ENCODE measurements at regions not wholly inside any gene's neighbourhood (a gene's known extent, or its start where the extent isn't known, plus 50 kb on each side); places are given as distances from the start of the nearest gene placed in this dataset.

DNA sequence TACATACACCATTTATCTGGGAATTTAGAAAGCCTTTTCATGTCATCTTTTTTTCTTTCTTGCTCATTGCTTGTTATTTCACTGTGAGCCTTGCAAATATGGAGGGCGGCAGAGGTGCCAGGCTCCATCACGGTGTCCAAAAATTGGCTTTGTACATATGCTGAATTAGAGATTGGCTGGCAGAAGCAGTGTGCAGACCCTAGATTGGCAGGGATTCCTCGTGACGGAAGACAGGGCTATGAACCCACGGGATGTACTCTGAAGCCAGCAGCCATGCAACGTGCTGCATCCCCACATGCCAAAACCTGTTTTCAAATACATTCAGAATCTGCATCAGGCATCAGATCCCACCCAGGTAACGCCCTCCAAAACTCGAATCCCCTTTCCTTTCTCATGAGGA lies 142.8 kb downstream of the ZIC5 start:
- no peaks in the 10 kb centered on the region for H3K27me3 ChIP-seq (ENCODE audit: insufficient read depth, low read length, poor library complexity, severe bottlenecking)
- TF ChIP-seq, protein P1, sequence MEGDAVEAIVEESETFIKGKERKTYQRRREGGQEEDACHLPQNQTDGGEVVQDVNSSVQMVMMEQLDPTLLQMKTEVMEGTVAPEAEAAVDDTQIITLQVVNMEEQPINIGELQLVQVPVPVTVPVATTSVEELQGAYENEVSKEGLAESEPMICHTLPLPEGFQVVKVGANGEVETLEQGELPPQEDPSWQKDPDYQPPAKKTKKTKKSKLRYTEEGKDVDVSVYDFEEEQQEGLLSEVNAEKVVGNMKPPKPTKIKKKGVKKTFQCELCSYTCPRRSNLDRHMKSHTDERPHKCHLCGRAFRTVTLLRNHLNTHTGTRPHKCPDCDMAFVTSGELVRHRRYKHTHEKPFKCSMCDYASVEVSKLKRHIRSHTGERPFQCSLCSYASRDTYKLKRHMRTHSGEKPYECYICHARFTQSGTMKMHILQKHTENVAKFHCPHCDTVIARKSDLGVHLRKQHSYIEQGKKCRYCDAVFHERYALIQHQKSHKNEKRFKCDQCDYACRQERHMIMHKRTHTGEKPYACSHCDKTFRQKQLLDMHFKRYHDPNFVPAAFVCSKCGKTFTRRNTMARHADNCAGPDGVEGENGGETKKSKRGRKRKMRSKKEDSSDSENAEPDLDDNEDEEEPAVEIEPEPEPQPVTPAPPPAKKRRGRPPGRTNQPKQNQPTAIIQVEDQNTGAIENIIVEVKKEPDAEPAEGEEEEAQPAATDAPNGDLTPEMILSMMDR (conservative IDR thresholded peaks at IDR 0.05; ENCODE audit: low read length): no peak
- TF ChIP-seq EZH2phosphoT487 (IDR thresholded peaks at IDR 0.05; ENCODE audit: borderline replicate concordance): no peak
- H3K4me2 ChIP-seq (ENCODE audit: low read depth, low read length, poor library complexity, severe bottlenecking): no peak overlapping the region

DNA sequence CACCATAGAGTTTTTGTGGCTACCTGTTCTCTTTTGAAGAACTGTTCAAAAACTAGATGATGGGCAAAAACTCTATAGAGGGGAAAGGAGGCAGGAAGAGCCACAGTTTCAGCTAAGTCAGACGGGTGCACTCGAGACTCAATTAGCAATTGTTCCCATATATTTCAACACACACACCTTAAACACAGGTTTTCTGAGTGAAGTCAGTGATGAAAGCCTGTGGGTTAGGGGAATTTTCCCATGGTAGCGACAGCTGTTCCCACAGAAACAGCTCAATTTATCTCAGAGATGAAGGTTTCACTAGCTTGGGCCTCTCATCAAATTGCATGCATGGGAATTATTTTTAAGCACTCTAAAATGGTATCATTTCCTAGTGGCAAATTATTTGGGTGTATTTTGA lies 143.4 kb downstream of the ZIC5 start:
- Histone ChIP-seq H3F3A (ENCODE audit: low read depth) (no peaks in the 10 kb centered on the region), H3K79me2 (ENCODE audit: insufficient read depth, low read length) (no peaks in the 10 kb centered on the region), H3K9ac (ENCODE audit: low read depth, low read length, poor library complexity, severe bottlenecking) (no peak overlapping the region), H3K9me3 (ENCODE audit: insufficient read depth, low read depth, low read length) (no peaks in the 10 kb centered on the region), H3K27me3 (ENCODE audit: insufficient read depth, low read length, poor library complexity, severe bottlenecking) (no peaks in the 10 kb centered on the region), H3K36me3 (ENCODE audit: insufficient read depth, low read length) (no peaks in the 10 kb centered on the region), H3K9me2 (replicated peaks; ENCODE audit: low read depth, low read length) (no peaks in the 10 kb centered on the region), H3K4me3 (ENCODE audit: low read length, poor library complexity, severe bottlenecking) (no peak overlapping the region), H4K20me1 (ENCODE audit: insufficient read depth, low read length, poor library complexity, severe bottlenecking) (no peaks in the 10 kb centered on the region), H3K4me2 (ENCODE audit: low read depth, low read length, poor library complexity, severe bottlenecking) (no peak overlapping the region), H3K4me1 (ENCODE audit: insufficient read depth, low read length, poor library complexity, severe bottlenecking) (no peaks in the 10 kb centered on the region), H2AFZ (ENCODE audit: low read length) (no peak overlapping the region)
- TF ChIP-seq, protein P1 (conservative IDR thresholded peaks at IDR 0.05; ENCODE audit: low read length): no peak
- no peak for TF ChIP-seq EZH2phosphoT487 (IDR thresholded peaks at IDR 0.05; ENCODE audit: borderline replicate concordance)

More for the DNA sequence above, 142.8 kb downstream of the ZIC5 start:
- Histone ChIP-seq H3K9me2 (replicated peaks; ENCODE audit: low read depth, low read length) (no peaks in the 10 kb centered on the region), H2AFZ (ENCODE audit: low read length) (no peak overlapping the region), H4K20me1 (ENCODE audit: insufficient read depth, low read length, poor library complexity, severe bottlenecking) (no peaks in the 10 kb centered on the region), H3K79me2 (ENCODE audit: insufficient read depth, low read length) (no peaks in the 10 kb centered on the region), H3K9ac (ENCODE audit: low read depth, low read length, poor library complexity, severe bottlenecking) (no peak overlapping the region), H3K4me1 (ENCODE audit: insufficient read depth, low read length, poor library complexity, severe bottlenecking) (no peaks in the 10 kb centered on the region), H3K4me3 (ENCODE audit: low read length, poor library complexity, severe bottlenecking) (no peak overlapping the region), H3F3A (ENCODE audit: low read depth) (no peaks in the 10 kb centered on the region), H3K9me3 (ENCODE audit: insufficient read depth, low read depth, low read length) (no peaks in the 10 kb centered on the region), H3K36me3 (ENCODE audit: insufficient read depth, low read length) (no peaks in the 10 kb centered on the region)

DNA sequence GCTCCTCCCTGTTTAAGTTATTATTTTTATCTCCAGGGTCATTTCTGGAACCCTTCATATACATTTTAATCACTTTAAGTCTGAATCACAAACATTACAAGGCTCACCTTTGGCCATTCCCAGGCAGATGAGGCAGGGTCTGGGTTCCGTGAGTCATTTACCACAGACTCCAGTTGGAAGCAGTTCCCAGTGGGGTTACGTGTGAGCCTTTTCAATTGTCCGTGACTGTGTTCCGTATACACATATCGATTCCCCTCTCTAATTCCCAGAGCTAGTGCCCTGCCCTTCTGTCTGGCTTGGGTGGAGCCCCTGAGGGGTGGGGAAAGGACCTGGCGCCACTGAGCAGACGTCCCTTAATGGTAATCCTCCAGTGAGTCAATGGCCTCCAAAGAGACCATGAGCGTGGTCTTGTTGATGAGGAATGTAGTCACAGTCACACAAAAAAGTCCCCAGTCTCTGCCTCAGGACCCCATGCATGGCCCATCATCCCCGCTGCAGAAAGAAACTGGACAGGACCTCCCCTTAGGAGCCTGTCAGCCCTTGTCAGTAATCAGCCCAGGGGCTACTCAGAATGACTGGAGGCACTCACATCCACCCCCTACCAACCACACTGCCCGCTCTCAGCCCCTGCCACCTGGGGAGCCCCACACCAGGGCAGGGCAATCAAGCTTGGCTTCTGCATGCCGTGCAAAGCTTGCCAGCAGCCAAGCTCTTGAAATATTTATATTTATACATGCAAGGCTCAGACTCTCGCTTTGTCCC lies 144.4 kb downstream of the ZIC5 start:
- Histone ChIP-seq H4K20me1 (ENCODE audit: insufficient read depth, low read length, poor library complexity, severe bottlenecking) (no peaks in the 10 kb centered on the region), H3K27me3 (ENCODE audit: insufficient read depth, low read length, poor library complexity, severe bottlenecking) (no peaks in the 10 kb centered on the region), H3K9ac (ENCODE audit: low read depth, low read length, poor library complexity, severe bottlenecking) (no peak overlapping the region), H3K4me3 (ENCODE audit: low read length, poor library complexity, severe bottlenecking) (no peak overlapping the region), H3K4me2 (ENCODE audit: low read depth, low read length, poor library complexity, severe bottlenecking) (no peak overlapping the region), H3K4me1 (ENCODE audit: insufficient read depth, low read length, poor library complexity, severe bottlenecking) (no peaks in the 10 kb centered on the region), H3K79me2 (ENCODE audit: insufficient read depth, low read length) (no peaks in the 10 kb centered on the region), H3K9me3 (ENCODE audit: insufficient read depth, low read depth, low read length) (no peaks in the 10 kb centered on the region), H3K36me3 (ENCODE audit: insufficient read depth, low read length) (no peaks in the 10 kb centered on the region), H3K9me2 (replicated peaks; ENCODE audit: low read depth, low read length) (no peaks in the 10 kb centered on the region), H2AFZ (ENCODE audit: low read length) (no peak overlapping the region), H3F3A (ENCODE audit: low read depth) (no peaks in the 10 kb centered on the region)
- TF ChIP-seq, protein P1 (conservative IDR thresholded peaks at IDR 0.05; ENCODE audit: low read length): no peak
- TF ChIP-seq EZH2phosphoT487 (IDR thresholded peaks at IDR 0.05; ENCODE audit: borderline replicate concordance): no peak

All from Loucy (cell line).